ENCODE measurements at regions not wholly inside any gene's neighbourhood (a gene's known extent, or its start where the extent isn't known, plus 50 kb on each side); places are given as distances from the start of the nearest gene placed in this dataset.

GRCh38 chr2:242012956-242013764 is 143.6 kb downstream of the RTP5 start:
- no peaks in the 10 kb centered on the region for H3K4me1 ChIP-seq (ENCODE audit: insufficient read depth)
- H3K4me2 ChIP-seq: no peak overlapping the region
- H2AFZ ChIP-seq: no peak overlapping the region
- no peak for DNase-seq (ENCODE audit: low spot score)
- TF ChIP-seq CTCF (IDR thresholded peaks at IDR 0.05; ENCODE audit: poor library complexity): no peak
- no peak for TF ChIP-seq EZH2phosphoT487 (IDR thresholded peaks at IDR 0.05; ENCODE audit: low read depth, severe bottlenecking, unreplicated experiment)
- TF ChIP-seq EZH2 (IDR thresholded peaks at IDR 0.05; ENCODE audit: borderline replicate concordance): no peak
- no peaks in the 10 kb centered on the region for H3K36me3 ChIP-seq (replicated peaks; ENCODE audit: insufficient read depth, low read depth)
- H3K27ac ChIP-seq: no peak overlapping the region
- H3K9me3 ChIP-seq (ENCODE audit: low read depth): no peaks in the 10 kb centered on the region
- no peaks in the 10 kb centered on the region for H4K20me1 ChIP-seq (ENCODE audit: insufficient read depth, poor library complexity, severe bottlenecking)
- no peaks in the 10 kb centered on the region for H3K27me3 ChIP-seq
- no peaks in the 10 kb centered on the region for H3K79me2 ChIP-seq
- no peaks in the 10 kb centered on the region for H3K9me2 ChIP-seq (replicated peaks; ENCODE audit: insufficient read depth)
- WGBS (ENCODE audit: low lambda C conversion rate, missing lambda C conversion rate): 86% methylated on average over 43 of the region's 44 CpGs
- H3K4me3 ChIP-seq: no peak overlapping the region

- TF ChIP-seq EZH2phosphoT487 (IDR thresholded peaks at IDR 0.05; ENCODE audit: low read depth, severe bottlenecking, unreplicated experiment) (no peak), EZH2 (IDR thresholded peaks at IDR 0.05; ENCODE audit: borderline replicate concordance) (no peak), CTCF (IDR thresholded peaks at IDR 0.05; ENCODE audit: poor library complexity) (no peak)
- Histone ChIP-seq H3K27me3 (no peaks in the 10 kb centered on the region), H3K4me2 (no peak overlapping the region), H3K4me3 (no peak overlapping the region), H3K9me2 (replicated peaks; ENCODE audit: insufficient read depth) (no peaks in the 10 kb centered on the region), H4K20me1 (ENCODE audit: insufficient read depth, poor library complexity, severe bottlenecking) (no peaks in the 10 kb centered on the region), H3K79me2 (no peaks in the 10 kb centered on the region), H3K27ac (no peak overlapping the region), H3K4me1 (ENCODE audit: insufficient read depth) (no peaks in the 10 kb centered on the region), H3K36me3 (replicated peaks; ENCODE audit: insufficient read depth, low read depth) (no peaks in the 10 kb centered on the region), H3K9me3 (ENCODE audit: low read depth) (no peaks in the 10 kb centered on the region), H2AFZ (no peak overlapping the region)
- no peak for DNase-seq (ENCODE audit: low spot score)
- 89% methylated on average over 9 of the region's 9 CpGs for WGBS (ENCODE audit: low lambda C conversion rate, missing lambda C conversion rate)
These were observed 144.2 kb downstream of the RTP5 start for GRCh38 chr2:242013771-242014170.

- no peak overlapping the region for H3K4me3 ChIP-seq
- H2AFZ ChIP-seq: no peak overlapping the region
- H3K4me1 ChIP-seq (ENCODE audit: insufficient read depth): no peaks in the 10 kb centered on the region
- H3K36me3 ChIP-seq (replicated peaks; ENCODE audit: insufficient read depth, low read depth): no peaks in the 10 kb centered on the region
- H3K4me2 ChIP-seq: no peak overlapping the region
- H3K79me2 ChIP-seq: no peaks in the 10 kb centered on the region
- TF ChIP-seq EZH2 (IDR thresholded peaks at IDR 0.05; ENCODE audit: borderline replicate concordance): no peak
- no peak for TF ChIP-seq EZH2phosphoT487 (IDR thresholded peaks at IDR 0.05; ENCODE audit: low read depth, severe bottlenecking, unreplicated experiment)
- TF ChIP-seq CTCF (IDR thresholded peaks at IDR 0.05; ENCODE audit: poor library complexity): no peak
- no peaks in the 10 kb centered on the region for H3K9me2 ChIP-seq (replicated peaks; ENCODE audit: insufficient read depth)
- H3K27me3 ChIP-seq: no peaks in the 10 kb centered on the region
- DNase-seq (ENCODE audit: low spot score): no peak
- no peaks in the 10 kb centered on the region for H4K20me1 ChIP-seq (ENCODE audit: insufficient read depth, poor library complexity, severe bottlenecking)
- no peak overlapping the region for H3K27ac ChIP-seq
- WGBS (ENCODE audit: low lambda C conversion rate, missing lambda C conversion rate): 93% methylated on average over 9 of the region's 10 CpGs
- H3K9me3 ChIP-seq (ENCODE audit: low read depth): no peaks in the 10 kb centered on the region
These were observed 145.9 kb downstream of the RTP5 start for GRCh38 chr2:242015108-242016065.
